B cell (primary cell): ENCODE measurements at regions not wholly inside any gene's neighbourhood (a gene's known extent, or its start where the extent isn't known, plus 50 kb on each side); places are given as distances from the start of the nearest gene placed in this dataset.

Experiments
- CTCF ChIP-seq: fragments of 200-600 bp; IDR thresholded peaks from one replicate; pipeline ENCODE4 v1.8.0; 2022; ENCODE audit warnings: antibody characterized with exemption, mild to moderate bottlenecking
- EZH2 ChIP-seq: IDR thresholded peaks from 2 replicates; pipeline ENCODE4 v1.6.1; 2012; ENCODE audit warnings: borderline replicate concordance, low read depth, mild to moderate bottlenecking, moderate library complexity, low read length; ENCODE audit not compliant: insufficient read depth, poor library complexity, severe bottlenecking

- TF ChIP-seq CTCF, result no peak
- no peak for TF ChIP-seq EZH2
Observed at GRCh38 chr16:62088731-62089410, 52.6 kb upstream of the CDH8 start.
